ENCODE measurements at regions not wholly inside any gene's neighbourhood (a gene's known extent, or its start where the extent isn't known, plus 50 kb on each side); places are given as distances from the start of the nearest gene placed in this dataset.

GRCh38 chr9:16046713-16047112 is 493.9 kb downstream of the CCDC171 start:
- Histone ChIP-seq H3K9me2 (ENCODE audit: insufficient read depth) (no peaks in the 10 kb centered on the region), H3K4me1 (ENCODE audit: control insufficient read depth in 1 of 2, insufficient read depth in 2 of 2, low read length in 2 of 2) (no peaks in the 10 kb centered on the region), H3K4me3 (replicated peaks in 1 of 2; ENCODE audit: low read depth in 1 of 2, low read length in 2 of 2) (no peak overlapping the region), H3K36me3 (ENCODE audit: control insufficient read depth in 1 of 2, insufficient read depth in 2 of 2, low read length in 2 of 2) (no peaks in the 10 kb centered on the region), H3K27me3 (ENCODE audit: insufficient read depth, low read length) (no peaks in the 10 kb centered on the region), H3K9ac (ENCODE audit: low read length) (no peak overlapping the region), H3K27ac (ENCODE audit: low read depth, low read length) (no peak overlapping the region), H3K9me3 (ENCODE audit: control insufficient read depth in 1 of 2, insufficient read depth in 1 of 2, low read depth in 1 of 2, low read length in 2 of 2) (no peaks in the 10 kb centered on the region), H3K4me2 (ENCODE audit: low read length) (no peak overlapping the region), H3K79me2 (ENCODE audit: insufficient read depth, low read length) (no peaks in the 10 kb centered on the region), H2AFZ (ENCODE audit: low read depth, low read length, poor library complexity, severe bottlenecking) (no peak overlapping the region), H4K20me1 (ENCODE audit: insufficient read depth) (no peaks in the 10 kb centered on the region)
- TF ChIP-seq CBX3 (IDR thresholded peaks at IDR 0.05; ENCODE audit: low read depth) (no peak), ZBTB33 (IDR thresholded peaks at IDR 0.05; ENCODE audit: extremely low read depth, insufficient replicate concordance, low read length) (no peak), EZH2 (IDR thresholded peaks at IDR 0.05) (no peak), REST (IDR thresholded peaks at IDR 0.05; ENCODE audit: low read depth) (no peak), ATF3 (IDR thresholded peaks at IDR 0.05) (no peak), YY1 (IDR thresholded peaks at IDR 0.05; ENCODE audit: extremely low read depth, insufficient replicate concordance, low read depth, low read length) (no peak), FOSL1 (IDR thresholded peaks at IDR 0.05; ENCODE audit: low read depth) (no peak)
- intact Hi-C loops (cut with micrococcal nuclease) = loop anchor here (5.0 kb wide), 1 partner anchor 86 kb away; no protein-coding TSS in a partner anchor
- POLR2A ChIA-PET = no interaction called here
- BruUV-seq (replicated peaks) = no TSS peak
- DNase-seq (ENCODE audit: low read depth, low spot score) = no peak
- ATAC-seq = no peak
- RAD21 ChIA-PET (ENCODE audit: low non-redundant PET in 1 of 2, low total read pairs in 2 of 2, uncharacterized antibody in 2 of 2, unreplicated experiment in 2 of 2) = no interaction called here
- CTCF ChIA-PET = no interaction called here
